ENCODE measurements at regions not wholly inside any gene's neighbourhood (a gene's known extent, or its start where the extent isn't known, plus 50 kb on each side); places are given as distances from the start of the nearest gene placed in this dataset.

DNA sequence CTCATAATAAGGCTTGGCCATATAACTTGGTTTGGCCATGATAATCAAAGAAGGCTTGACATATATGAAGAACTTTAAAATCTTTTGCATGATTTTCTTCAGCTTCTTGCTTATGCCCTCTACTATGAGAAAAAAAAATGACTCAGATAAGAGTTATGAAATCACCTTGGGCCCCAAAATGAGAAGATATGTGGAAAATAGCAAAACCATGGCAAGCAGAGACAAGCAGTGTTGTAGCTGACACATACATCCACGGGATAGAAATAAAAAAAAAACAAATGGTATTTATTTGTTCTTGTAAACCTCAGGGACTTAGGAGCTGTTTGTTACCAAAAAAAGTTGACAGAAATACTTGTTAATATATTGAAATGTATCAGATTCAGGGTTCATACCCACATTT, 614.8 kb upstream of the BCHE start:
- DNase-seq (no peak), ATAC-seq (no peak)
- Histone ChIP-seq H2AFZ (ENCODE audit: low read length) (no peak overlapping the region), H3K36me3 (ENCODE audit: low read depth, low read length) (no peaks in the 10 kb centered on the region), H3F3A (ENCODE audit: low read length, unreplicated experiment) (no peaks in the 10 kb centered on the region), H3K4me2 (ENCODE audit: low read length) (no peak overlapping the region), H3K27ac (ENCODE audit: low read length) (no peak overlapping the region), H3K4me3 (ENCODE audit: low read length) (no peak overlapping the region), H3K9ac (ENCODE audit: low read length) (no peak overlapping the region), H3K9me2 (replicated peaks; ENCODE audit: low read length) (no peaks in the 10 kb centered on the region), H3K27me3 (ENCODE audit: low read length) (no peaks in the 10 kb centered on the region), H4K20me1 (ENCODE audit: low read length) (no peaks in the 10 kb centered on the region), H3K79me2 (ENCODE audit: low read length) (no peaks in the 10 kb centered on the region), H3K4me1 (ENCODE audit: insufficient read depth, low read length) (peaks cover 35% of the 10 kb centered on the region), H3K9me3 (ENCODE audit: low read length) (no peaks in the 10 kb centered on the region)
- TF ChIP-seq CTCF (conservative IDR thresholded peaks at IDR 0.05; ENCODE audit: low read depth, low read length), result no peak
- TF ChIP-seq EZH2 (IDR thresholded peaks at IDR 0.05; ENCODE audit: low read length, unreplicated experiment), result no peak
- TF ChIP-seq EZH2phosphoT487 (IDR thresholded peaks at IDR 0.05; ENCODE audit: borderline replicate concordance, low read length), result no peak
- ChIA-PET POLR2A (ENCODE audit: unreplicated experiment) (no interaction called here), CTCF (no interaction called here)
- intact Hi-C loops (cut with micrococcal nuclease), result no loop called here
- BruUV-seq (replicated peaks), result no TSS peak

DNA sequence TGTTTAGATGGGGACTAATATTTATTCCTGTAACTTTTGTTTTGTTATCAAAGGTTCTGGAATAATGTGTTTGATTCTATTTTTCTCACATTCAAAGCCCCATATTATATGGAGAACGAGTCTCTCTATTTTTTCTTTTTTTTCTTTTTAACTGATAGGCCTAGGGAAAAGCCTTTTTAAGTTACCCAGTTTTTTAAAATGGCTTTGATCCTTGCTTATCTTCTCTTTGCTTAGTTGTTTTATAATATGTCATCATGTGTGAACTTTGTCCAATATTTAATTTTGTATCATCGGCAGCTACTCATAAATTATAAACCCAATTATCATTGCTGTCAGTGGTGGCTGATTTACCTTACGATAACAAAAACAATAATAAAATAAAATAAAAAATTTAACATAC, 610.3 kb upstream of the BCHE start:
- Histone ChIP-seq H2AFZ (ENCODE audit: low read length) (no peak overlapping the region), H3K4me2 (ENCODE audit: low read length) (0 out of 2 replicates have a peak overlapping the region, but pooled peaks have one; percentile 52), H3K4me1 (ENCODE audit: insufficient read depth, low read length) (peaks cover 41% of the 10 kb centered on the region), H3K79me2 (ENCODE audit: low read length) (no peaks in the 10 kb centered on the region), H3K4me3 (ENCODE audit: low read length) (no peak overlapping the region), H3K9me2 (replicated peaks; ENCODE audit: low read length) (no peaks in the 10 kb centered on the region), H3K27me3 (ENCODE audit: low read length) (no peaks in the 10 kb centered on the region), H3K9me3 (ENCODE audit: low read length) (no peaks in the 10 kb centered on the region), H3K36me3 (ENCODE audit: low read depth, low read length) (no peaks in the 10 kb centered on the region), H3K27ac (ENCODE audit: low read length) (no peak overlapping the region), H3F3A (ENCODE audit: low read length, unreplicated experiment) (no peaks in the 10 kb centered on the region), H4K20me1 (ENCODE audit: low read length) (no peaks in the 10 kb centered on the region), H3K9ac (ENCODE audit: low read length) (no peak overlapping the region)
- BruUV-seq (replicated peaks), result no TSS peak
- no peak for TF ChIP-seq EZH2 (IDR thresholded peaks at IDR 0.05; ENCODE audit: low read length, unreplicated experiment)
- TF ChIP-seq CTCF (conservative IDR thresholded peaks at IDR 0.05; ENCODE audit: low read depth, low read length), result no peak
- TF ChIP-seq EZH2phosphoT487 (IDR thresholded peaks at IDR 0.05; ENCODE audit: borderline replicate concordance, low read length), result no peak
- CTCF ChIA-PET, result no interaction called here
- no peak for ATAC-seq
- no peak for DNase-seq
- intact Hi-C loops (cut with micrococcal nuclease), result no loop called here
- POLR2A ChIA-PET (ENCODE audit: unreplicated experiment), result no interaction called here

- ChIA-PET POLR2A (ENCODE audit: unreplicated experiment) (no interaction called here), CTCF (no interaction called here)
- H3K27me3 ChIP-seq (ENCODE audit: low read length), result no peaks in the 10 kb centered on the region
- TF ChIP-seq CTCF (conservative IDR thresholded peaks at IDR 0.05; ENCODE audit: low read depth, low read length) (no peak), EZH2phosphoT487 (IDR thresholded peaks at IDR 0.05; ENCODE audit: borderline replicate concordance, low read length) (no peak), EZH2 (IDR thresholded peaks at IDR 0.05; ENCODE audit: low read length, unreplicated experiment) (no peak)
- H2AFZ ChIP-seq (ENCODE audit: low read length), result no peak overlapping the region
- H3K9me3 ChIP-seq (ENCODE audit: low read length), result no peaks in the 10 kb centered on the region
- peaks cover 41% of the 10 kb centered on the region for H3K4me1 ChIP-seq (ENCODE audit: insufficient read depth, low read length)
- no peaks in the 10 kb centered on the region for H3K36me3 ChIP-seq (ENCODE audit: low read depth, low read length)
- no peaks in the 10 kb centered on the region for H3K9me2 ChIP-seq (replicated peaks; ENCODE audit: low read length)
- no TSS peak for BruUV-seq (replicated peaks)
- peak overlapping the region; percentile 52 for H3K4me2 ChIP-seq (ENCODE audit: low read length)
- DNase-seq, result peak; percentile 58
- peak overlapping the region; percentile 42; the same call in 1 of the 2 replicates for H3K9ac ChIP-seq (ENCODE audit: low read length)
- H3K27ac ChIP-seq (ENCODE audit: low read length), result peak overlapping the region; percentile 85
- ATAC-seq, result peak; percentile 25
- no peaks in the 10 kb centered on the region for H4K20me1 ChIP-seq (ENCODE audit: low read length)
- H3F3A ChIP-seq (ENCODE audit: low read length, unreplicated experiment), result no peaks in the 10 kb centered on the region
- H3K79me2 ChIP-seq (ENCODE audit: low read length), result no peaks in the 10 kb centered on the region
- intact Hi-C loops (cut with micrococcal nuclease), result no loop called here
- no peak overlapping the region for H3K4me3 ChIP-seq (ENCODE audit: low read length)
These were observed 609.8 kb upstream of the BCHE start for GRCh38 chr3:166446986-166447385.
